ENCODE measurements at regions not wholly inside any gene's neighbourhood (a gene's known extent, or its start where the extent isn't known, plus 50 kb on each side); places are given as distances from the start of the nearest gene placed in this dataset.

DNA sequence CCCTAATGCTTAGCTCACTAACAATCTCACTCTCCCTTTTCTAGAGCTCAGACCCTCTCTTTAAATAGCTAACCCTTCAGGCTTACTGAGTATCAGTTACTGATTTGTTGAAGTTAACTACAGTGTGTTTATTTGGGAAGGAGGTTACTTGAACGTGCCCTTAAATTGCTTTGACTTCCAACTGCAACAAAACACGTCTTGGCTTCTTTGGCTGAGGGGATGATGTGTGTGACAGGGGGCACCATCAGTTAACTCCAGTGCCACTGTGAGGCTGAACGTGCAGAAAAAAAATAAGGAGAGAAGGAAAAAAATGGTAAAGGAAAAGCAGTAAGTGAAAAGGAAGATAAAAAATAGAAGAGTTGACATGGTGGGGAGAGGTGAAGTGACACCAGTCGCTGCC is 75.1 kb upstream of the NRIP1 start:
- Histone ChIP-seq H3K36me3 (no peaks in the 10 kb centered on the region), H3K27me3 (no peaks in the 10 kb centered on the region), H3K4me3 (no peak overlapping the region), H3K4me1 (peaks cover 6 to 12% (median 10%) of the 10 kb centered on the region in 4 donors), H3K27ac (no peak overlapping the region), H3K9me3 (no peaks in the 10 kb centered on the region)
- WGBS, 2 donors: 42% methylated on average over 4 of the region's 4 CpGs
- ATAC-seq (ENCODE audit: low FRiP score in 2 of 2): no peak
- no peak for TF ChIP-seq EP300 (IDR thresholded peaks at IDR 0.05)
- TF ChIP-seq POLR2AphosphoS5 (IDR thresholded peaks at IDR 0.05): no peak
- no peak for TF ChIP-seq POLR2A (IDR thresholded peaks at IDR 0.05)
- TF ChIP-seq, protein P1, sequence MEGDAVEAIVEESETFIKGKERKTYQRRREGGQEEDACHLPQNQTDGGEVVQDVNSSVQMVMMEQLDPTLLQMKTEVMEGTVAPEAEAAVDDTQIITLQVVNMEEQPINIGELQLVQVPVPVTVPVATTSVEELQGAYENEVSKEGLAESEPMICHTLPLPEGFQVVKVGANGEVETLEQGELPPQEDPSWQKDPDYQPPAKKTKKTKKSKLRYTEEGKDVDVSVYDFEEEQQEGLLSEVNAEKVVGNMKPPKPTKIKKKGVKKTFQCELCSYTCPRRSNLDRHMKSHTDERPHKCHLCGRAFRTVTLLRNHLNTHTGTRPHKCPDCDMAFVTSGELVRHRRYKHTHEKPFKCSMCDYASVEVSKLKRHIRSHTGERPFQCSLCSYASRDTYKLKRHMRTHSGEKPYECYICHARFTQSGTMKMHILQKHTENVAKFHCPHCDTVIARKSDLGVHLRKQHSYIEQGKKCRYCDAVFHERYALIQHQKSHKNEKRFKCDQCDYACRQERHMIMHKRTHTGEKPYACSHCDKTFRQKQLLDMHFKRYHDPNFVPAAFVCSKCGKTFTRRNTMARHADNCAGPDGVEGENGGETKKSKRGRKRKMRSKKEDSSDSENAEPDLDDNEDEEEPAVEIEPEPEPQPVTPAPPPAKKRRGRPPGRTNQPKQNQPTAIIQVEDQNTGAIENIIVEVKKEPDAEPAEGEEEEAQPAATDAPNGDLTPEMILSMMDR (IDR thresholded peaks at IDR 0.05): no peak
- DNase-seq: no peak

DNA sequence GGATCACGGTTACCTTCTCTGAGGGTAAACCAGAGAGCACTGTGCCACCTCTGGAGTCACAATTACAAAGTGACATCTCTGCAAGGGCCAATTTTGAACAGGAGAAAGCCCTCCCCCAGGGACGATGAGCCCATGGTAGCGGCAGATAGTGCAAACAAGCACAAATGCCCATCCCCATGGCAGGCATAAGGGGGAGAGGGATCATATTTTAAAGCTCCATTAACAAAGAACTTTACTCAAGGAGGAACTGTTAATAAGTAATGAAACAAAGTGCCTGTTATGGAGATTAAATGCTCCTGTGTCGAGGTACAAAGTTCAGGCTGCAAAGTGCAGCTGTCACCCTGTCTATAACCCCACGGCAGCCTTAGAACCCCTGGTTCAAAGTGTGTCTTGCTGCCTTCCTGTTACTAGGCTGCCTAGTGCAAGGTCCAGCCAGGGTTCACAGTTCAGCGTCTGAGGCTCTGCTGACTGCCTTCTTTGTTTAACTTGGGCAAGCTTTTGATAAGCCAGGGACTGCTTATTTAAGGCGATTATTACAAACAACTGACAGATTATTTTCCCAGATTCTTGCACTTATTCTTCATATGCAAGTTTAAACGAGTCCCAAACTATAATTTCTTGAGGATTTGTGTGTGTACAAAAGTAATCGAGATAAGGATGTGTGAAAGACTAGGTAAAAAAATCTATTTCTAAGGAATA is 75.7 kb upstream of the NRIP1 start:
- ATAC-seq (ENCODE audit: low FRiP score in 2 of 2) (peak in 1 of 2 donors; percentile 50), DNase-seq (peak in 1 of 2 donors; percentile 33)
- Histone ChIP-seq H3K27ac (no peak overlapping the region), H3K27me3 (no peaks in the 10 kb centered on the region), H3K4me1 (peaks cover 6 to 12% (median 8%) of the 10 kb centered on the region in 4 donors), H3K4me3 (no peak overlapping the region), H3K9me3 (no peaks in the 10 kb centered on the region), H3K36me3 (no peaks in the 10 kb centered on the region)
- 25 to 26% methylated on average over 9 of the region's 9 CpGs for WGBS, 2 donors
- TF ChIP-seq EP300 (IDR thresholded peaks at IDR 0.05) (no peak), POLR2AphosphoS5 (IDR thresholded peaks at IDR 0.05) (no peak), POLR2A (IDR thresholded peaks at IDR 0.05) (no peak)
- TF ChIP-seq, protein P1 (IDR thresholded peaks at IDR 0.05): no peak

DNA sequence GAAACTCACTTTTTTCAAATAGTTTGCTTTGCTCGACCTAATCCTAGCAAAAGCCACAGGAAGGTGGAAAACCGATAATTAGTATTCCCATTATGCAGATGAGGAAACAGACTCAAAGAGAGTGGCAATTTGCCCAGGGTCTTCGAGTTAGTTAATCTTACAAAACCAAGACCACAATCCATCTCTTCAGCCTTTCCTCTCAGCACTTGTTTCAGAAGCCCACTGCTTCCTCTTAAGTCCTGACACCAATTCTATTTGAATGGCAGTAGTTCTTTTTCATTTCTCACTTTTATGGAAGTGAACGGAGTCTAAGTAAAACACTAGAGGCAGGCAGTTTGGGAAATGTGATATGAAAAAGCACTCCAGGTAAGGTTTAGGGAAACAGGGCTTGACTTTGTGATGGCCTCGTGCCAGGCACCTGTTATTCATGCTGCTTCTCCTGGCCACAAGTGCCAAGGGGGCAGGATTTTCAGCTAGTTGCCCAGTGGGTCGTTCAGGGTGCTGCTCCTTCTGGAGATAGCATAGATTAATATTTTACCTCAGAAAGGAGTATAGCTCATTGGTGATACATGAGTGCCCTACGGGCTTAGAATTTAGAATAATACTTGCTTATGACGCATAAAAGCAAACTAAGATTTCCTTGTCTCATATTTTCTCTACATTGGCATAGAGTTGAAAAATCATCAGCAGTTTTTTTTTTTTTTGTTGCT is 76.6 kb upstream of the NRIP1 start:
- WGBS, 2 donors: 37 to 44% methylated on average over 8 of the region's 8 CpGs
- ATAC-seq (ENCODE audit: low FRiP score in 2 of 2) (no peak), DNase-seq (peak in 1 of 2 donors; percentile 62)
- Histone ChIP-seq H3K4me1 (peaks cover 6 to 12% (median 8%) of the 10 kb centered on the region in 4 donors), H3K36me3 (no peaks in the 10 kb centered on the region), H3K27me3 (no peaks in the 10 kb centered on the region), H3K9me3 (no peaks in the 10 kb centered on the region), H3K27ac (no peak overlapping the region), H3K4me3 (no peak overlapping the region)
- TF ChIP-seq POLR2AphosphoS5 (IDR thresholded peaks at IDR 0.05) (no peak), EP300 (IDR thresholded peaks at IDR 0.05) (no peak), POLR2A (IDR thresholded peaks at IDR 0.05) (no peak)
- TF ChIP-seq, protein P1 (IDR thresholded peaks at IDR 0.05): no peak

DNA sequence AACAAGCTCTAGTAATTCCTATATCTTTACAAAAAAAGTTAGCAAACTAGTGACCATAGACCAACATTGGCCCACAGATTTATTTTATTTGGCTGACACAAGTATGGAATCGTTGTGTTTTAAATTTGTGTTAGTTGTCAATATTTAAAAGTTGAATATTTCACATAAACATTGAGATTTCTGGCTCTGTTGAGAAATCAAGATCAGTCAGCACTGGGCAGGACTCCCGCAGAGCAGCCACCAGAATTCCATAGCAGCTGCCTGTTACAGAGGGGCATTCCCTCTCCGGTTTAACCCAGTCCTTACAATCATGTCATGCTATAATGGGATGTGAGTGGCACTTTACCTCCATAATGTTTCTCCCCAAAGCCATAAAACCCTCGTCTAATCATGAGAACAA is 79.2 kb upstream of the NRIP1 start:
- no peak overlapping the region for H3K27ac ChIP-seq
- no peaks in the 10 kb centered on the region for H3K27me3 ChIP-seq
- DNase-seq (no peak), ATAC-seq (ENCODE audit: low FRiP score in 2 of 2) (no peak)
- TF ChIP-seq, protein P1 (IDR thresholded peaks at IDR 0.05): no peak
- TF ChIP-seq EP300 (IDR thresholded peaks at IDR 0.05): no peak
- TF ChIP-seq POLR2A (IDR thresholded peaks at IDR 0.05): no peak
- TF ChIP-seq POLR2AphosphoS5 (IDR thresholded peaks at IDR 0.05): no peak
- no peaks in the 10 kb centered on the region for H3K9me3 ChIP-seq
- WGBS, 2 donors: 57 to 59% methylated on average over 4 of the region's 4 CpGs
- H3K4me3 ChIP-seq: no peak overlapping the region
- H3K4me1 ChIP-seq: peaks cover 6 to 12% (median 8%) of the 10 kb centered on the region in 4 donors
- no peaks in the 10 kb centered on the region for H3K36me3 ChIP-seq
